Activated naive CD4-positive, alpha-beta T cell treated with anti-CD3 and anti-CD28 coated beads, Interleukin-2, amount 50 U/mL, for 24 hours (primary cell): ENCODE measurements at regions not wholly inside any gene's neighbourhood (a gene's known extent, or its start where the extent isn't known, plus 50 kb on each side); places are given as distances from the start of the nearest gene placed in this dataset.

Experiments
- H3K27ac Mint-ChIP-seq: one replicate; pipeline ENCODE4 v1.8.0; 2021; ENCODE audit warnings: mild to moderate bottlenecking, mixed read lengths
- H3K27me3 Mint-ChIP-seq: one replicate; pipeline ENCODE4 v1.8.0; 2021; ENCODE audit warnings: mixed read lengths
- H3K36me3 Mint-ChIP-seq: one replicate; pipeline ENCODE4 v1.8.0; 2021; ENCODE audit warnings: mixed read lengths
- H3K4me1 Mint-ChIP-seq: one replicate; pipeline ENCODE4 v1.8.0; 2021; ENCODE audit warnings: mixed read lengths
- H3K4me3 Mint-ChIP-seq: one replicate; pipeline ENCODE4 v1.8.0; 2021; ENCODE audit warnings: mild to moderate bottlenecking, mixed read lengths
- H3K9me3 Mint-ChIP-seq: one replicate; pipeline ENCODE4 v1.8.0; 2021; ENCODE audit warnings: mixed read lengths

- no peak overlapping the region for H3K4me3 Mint-ChIP-seq
- H3K4me1 Mint-ChIP-seq = peaks cover 14% of the 10 kb centered on the region
- no peaks in the 10 kb centered on the region for H3K27me3 Mint-ChIP-seq
- no peaks in the 10 kb centered on the region for H3K36me3 Mint-ChIP-seq
- no peak overlapping the region for H3K27ac Mint-ChIP-seq
- no peaks in the 10 kb centered on the region for H3K9me3 Mint-ChIP-seq
These were observed 136.6 kb upstream of the ZNF32 start for GRCh38 chr10:43785252-43785651.

DNA sequence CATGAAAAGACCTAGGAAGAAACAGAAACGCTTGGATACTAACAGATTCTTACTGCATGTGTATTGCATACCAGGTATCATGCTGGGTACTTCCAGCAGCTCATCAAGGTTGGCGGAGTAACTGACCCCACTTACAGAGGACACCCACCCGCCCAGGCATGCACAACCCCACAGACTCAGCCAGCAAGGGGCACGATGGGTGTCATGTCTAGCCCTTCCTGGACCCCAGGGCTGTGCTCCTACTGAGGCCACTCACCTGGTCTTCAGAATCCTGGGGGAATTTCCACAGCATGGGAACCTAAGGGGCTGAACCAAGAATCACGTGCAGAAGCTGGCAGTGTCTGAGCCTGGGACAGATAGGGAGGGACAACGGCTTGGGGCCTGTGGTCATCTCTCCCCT, 134.1 kb upstream of the ZNF32 start:
- H3K27me3 Mint-ChIP-seq = no peaks in the 10 kb centered on the region
- H3K36me3 Mint-ChIP-seq = no peaks in the 10 kb centered on the region
- no peaks in the 10 kb centered on the region for H3K9me3 Mint-ChIP-seq
- H3K4me3 Mint-ChIP-seq = no peak overlapping the region
- H3K4me1 Mint-ChIP-seq = peaks cover 23% of the 10 kb centered on the region
- no peak overlapping the region for H3K27ac Mint-ChIP-seq

DNA sequence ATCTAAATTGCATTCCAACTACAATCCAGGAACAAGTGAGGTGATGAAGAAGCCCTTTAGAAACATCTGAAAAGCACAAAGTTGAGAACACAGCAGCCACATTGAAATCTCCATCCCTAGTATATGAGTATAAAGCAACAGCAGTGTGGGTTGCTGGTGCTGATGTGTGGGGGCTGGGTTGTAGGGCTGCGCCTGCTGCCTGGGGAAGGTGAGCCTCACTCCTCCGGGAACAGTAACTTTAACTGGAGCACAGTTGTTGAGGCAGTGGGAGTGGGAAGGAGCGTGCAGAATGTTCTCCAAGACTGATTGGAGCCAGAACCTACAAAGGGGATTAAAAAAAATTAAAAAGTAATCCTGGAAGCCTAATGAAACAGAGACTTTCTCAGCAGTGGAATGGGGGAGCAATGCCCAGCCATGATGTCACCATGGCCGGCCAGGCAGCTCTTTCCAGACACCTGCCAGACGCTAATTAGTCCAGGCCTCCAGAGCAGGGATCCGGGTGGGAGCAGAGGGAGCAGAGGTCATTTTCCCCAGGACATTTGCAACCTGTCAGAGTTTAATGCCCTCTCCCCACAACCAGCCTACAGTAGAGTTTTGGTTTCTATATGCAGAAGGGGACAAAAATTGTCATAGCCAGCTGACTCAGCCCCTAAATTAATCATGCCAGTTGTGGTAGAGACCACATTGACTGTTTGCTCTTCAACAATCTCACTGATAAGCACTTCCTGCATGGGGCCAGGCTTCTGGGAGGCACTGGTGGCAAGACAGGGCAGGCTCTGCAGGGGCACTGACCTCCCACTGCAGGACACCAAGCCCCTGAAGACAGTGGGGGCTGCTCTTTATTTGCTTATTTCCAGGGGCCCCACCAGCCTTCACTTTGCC, 133.0 kb upstream of the ZNF32 start:
- Mint-ChIP-seq H3K4me1 (peaks cover 23% of the 10 kb centered on the region), H3K27ac (no peak overlapping the region)

GRCh38 chr10:43778571-43778970, 129.9 kb upstream of the ZNF32 start:
- Mint-ChIP-seq H3K9me3 (no peaks in the 10 kb centered on the region), H3K27ac (peak overlapping the region; percentile 38), H3K36me3 (no peaks in the 10 kb centered on the region), H3K27me3 (no peaks in the 10 kb centered on the region), H3K4me1 (peaks cover 23% of the 10 kb centered on the region), H3K4me3 (peak overlapping the region; percentile 21)

More for the DNA sequence above, 133.0 kb upstream of the ZNF32 start:
- H3K36me3 Mint-ChIP-seq = no peaks in the 10 kb centered on the region
- H3K9me3 Mint-ChIP-seq = no peaks in the 10 kb centered on the region
- H3K4me3 Mint-ChIP-seq = no peak overlapping the region
- no peaks in the 10 kb centered on the region for H3K27me3 Mint-ChIP-seq

GRCh38 chr10:43775384-43775783, 126.7 kb upstream of the ZNF32 start:
- Mint-ChIP-seq H3K9me3 (peaks cover 14% of the 10 kb centered on the region), H3K4me1 (peaks cover 9% of the 10 kb centered on the region), H3K27ac (no peak overlapping the region), H3K4me3 (no peak overlapping the region), H3K36me3 (peaks cover 4% of the 10 kb centered on the region), H3K27me3 (peaks cover 3% of the 10 kb centered on the region)

DNA sequence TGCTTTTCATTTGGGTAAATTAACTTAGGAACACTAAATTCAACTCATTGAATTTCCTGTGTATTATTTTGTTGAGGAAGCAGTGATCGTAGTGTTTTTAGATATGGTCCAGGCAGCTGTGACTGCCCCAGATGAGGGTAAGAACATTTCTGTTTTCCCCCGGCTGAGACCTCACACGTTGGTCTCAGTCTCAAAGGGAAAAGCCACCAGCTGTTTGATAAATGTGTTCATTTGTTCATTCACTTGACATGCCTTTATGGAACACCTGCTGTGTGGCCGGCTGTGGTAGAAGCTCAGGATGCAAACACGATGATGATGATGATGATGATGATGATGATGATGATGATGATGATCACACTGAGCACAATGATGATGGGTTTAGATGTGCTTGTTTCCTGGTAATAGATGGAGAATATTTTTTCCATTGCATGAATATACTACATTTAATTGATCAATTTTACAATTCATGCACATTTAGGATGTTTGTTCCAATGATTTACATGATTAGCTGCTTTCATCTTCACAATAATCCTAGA, 125.6 kb upstream of the ZNF32 start:
- Mint-ChIP-seq H3K4me1 (peaks cover 9% of the 10 kb centered on the region), H3K36me3 (peaks cover 4% of the 10 kb centered on the region), H3K27me3 (peaks cover 3% of the 10 kb centered on the region)

GRCh38 chr10:43773736-43774135, 125.1 kb upstream of the ZNF32 start:
- peaks cover 21% of the 10 kb centered on the region for H3K9me3 Mint-ChIP-seq

More for the DNA sequence above, 125.6 kb upstream of the ZNF32 start:
- H3K9me3 Mint-ChIP-seq = peaks cover 19% of the 10 kb centered on the region
- H3K27ac Mint-ChIP-seq = no peak overlapping the region
- no peak overlapping the region for H3K4me3 Mint-ChIP-seq

DNA sequence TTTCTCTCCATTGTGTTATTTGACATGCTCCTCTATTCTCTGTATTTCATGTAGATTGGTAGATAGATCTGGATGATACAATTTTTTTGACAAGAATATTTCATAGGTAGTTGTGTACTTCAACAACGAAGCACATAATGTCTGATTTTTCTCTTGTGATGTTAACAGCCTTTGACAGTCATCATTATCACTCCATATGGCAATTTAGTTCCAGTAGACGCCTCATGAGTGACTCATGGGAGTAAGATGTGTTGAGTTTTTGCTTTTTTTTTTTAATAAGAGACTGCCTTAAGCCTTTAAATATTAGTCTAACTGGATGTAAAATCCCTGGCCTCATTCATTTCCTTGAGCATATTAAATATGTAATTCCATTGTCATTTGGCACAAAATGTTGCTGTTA, 123.5 kb upstream of the ZNF32 start:
- H3K4me1 Mint-ChIP-seq = no peaks in the 10 kb centered on the region
- H3K36me3 Mint-ChIP-seq = peaks cover 8% of the 10 kb centered on the region
- H3K9me3 Mint-ChIP-seq = peaks cover 33% of the 10 kb centered on the region
- no peak overlapping the region for H3K27ac Mint-ChIP-seq
- H3K4me3 Mint-ChIP-seq = no peak overlapping the region
- peaks cover 3% of the 10 kb centered on the region for H3K27me3 Mint-ChIP-seq

More at GRCh38 chr10:43773736-43774135, 125.1 kb upstream of the ZNF32 start:
- peaks cover 5% of the 10 kb centered on the region for H3K4me1 Mint-ChIP-seq
- peaks cover 3% of the 10 kb centered on the region for H3K27me3 Mint-ChIP-seq
- H3K36me3 Mint-ChIP-seq = peaks cover 4% of the 10 kb centered on the region
- no peak overlapping the region for H3K4me3 Mint-ChIP-seq
- H3K27ac Mint-ChIP-seq = no peak overlapping the region

DNA sequence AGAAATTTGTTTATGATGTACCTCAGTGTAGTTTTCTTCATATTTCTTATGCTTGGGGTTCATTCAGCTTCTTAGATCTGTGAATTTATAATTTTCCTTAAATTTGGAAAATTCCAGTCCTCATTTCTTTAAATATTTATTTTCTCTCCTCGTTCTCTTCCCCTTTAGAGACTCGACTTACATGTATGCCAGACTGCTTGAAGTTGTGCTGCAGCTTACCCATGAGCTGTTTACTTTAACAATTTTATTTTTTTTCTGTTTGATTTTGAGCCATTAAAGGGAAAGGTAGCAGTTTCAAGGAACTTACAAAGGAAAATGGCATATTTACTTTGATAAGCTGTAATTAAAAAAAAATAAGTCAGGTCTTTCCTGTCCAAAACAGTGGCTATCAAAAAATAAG, 123.0 kb upstream of the ZNF32 start:
- Mint-ChIP-seq H3K27me3 (peaks cover 3% of the 10 kb centered on the region), H3K9me3 (peaks cover 38% of the 10 kb centered on the region), H3K36me3 (peaks cover 10% of the 10 kb centered on the region), H3K4me1 (no peaks in the 10 kb centered on the region), H3K4me3 (no peak overlapping the region), H3K27ac (no peak overlapping the region)

GRCh38 chr10:43765516-43765915, 116.8 kb upstream of the ZNF32 start:
- no peak overlapping the region for H3K27ac Mint-ChIP-seq
- peaks cover 26% of the 10 kb centered on the region for H3K9me3 Mint-ChIP-seq
- no peak overlapping the region for H3K4me3 Mint-ChIP-seq
- no peaks in the 10 kb centered on the region for H3K27me3 Mint-ChIP-seq
- H3K36me3 Mint-ChIP-seq = peaks cover 6% of the 10 kb centered on the region
- H3K4me1 Mint-ChIP-seq = no peaks in the 10 kb centered on the region

- Mint-ChIP-seq H3K27ac (no peak overlapping the region), H3K4me3 (no peak overlapping the region), H3K4me1 (no peaks in the 10 kb centered on the region), H3K9me3 (peaks cover 21% of the 10 kb centered on the region), H3K36me3 (peaks cover 6% of the 10 kb centered on the region), H3K27me3 (no peaks in the 10 kb centered on the region)
These were observed 115.2 kb upstream of the ZNF32 start for GRCh38 chr10:43763846-43764245.

DNA sequence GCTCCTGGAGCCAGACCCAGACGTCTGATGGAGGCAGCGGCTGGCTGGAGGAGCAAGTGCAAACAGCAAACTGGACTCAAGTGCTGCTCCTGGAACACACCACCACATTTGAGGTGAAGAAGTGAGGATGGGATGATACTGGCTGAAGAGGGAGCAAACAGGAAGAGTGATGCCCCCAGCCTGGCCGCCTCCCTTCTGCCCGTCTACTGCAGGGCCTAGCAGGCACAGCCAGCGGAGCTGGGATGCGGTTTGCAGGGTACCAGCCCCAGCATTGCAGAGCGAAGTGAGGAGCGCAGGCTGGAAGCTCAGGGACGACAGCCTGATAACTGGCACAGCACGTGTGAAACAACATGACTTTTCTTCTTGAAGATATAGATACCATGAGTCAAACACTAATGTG, 111.8 kb upstream of the ZNF32 start:
- Mint-ChIP-seq H3K4me3 (no peak overlapping the region), H3K36me3 (no peaks in the 10 kb centered on the region), H3K9me3 (no peaks in the 10 kb centered on the region), H3K4me1 (no peaks in the 10 kb centered on the region), H3K27ac (no peak overlapping the region), H3K27me3 (no peaks in the 10 kb centered on the region)

- peaks cover 2% of the 10 kb centered on the region for H3K36me3 Mint-ChIP-seq
- H3K4me1 Mint-ChIP-seq = no peaks in the 10 kb centered on the region
- H3K27ac Mint-ChIP-seq = no peak overlapping the region
- no peak overlapping the region for H3K4me3 Mint-ChIP-seq
- no peaks in the 10 kb centered on the region for H3K9me3 Mint-ChIP-seq
- H3K27me3 Mint-ChIP-seq = no peaks in the 10 kb centered on the region
These were observed 110.5 kb upstream of the ZNF32 start for GRCh38 chr10:43759216-43759615.

GRCh38 chr10:43756341-43756740, 107.7 kb upstream of the ZNF32 start:
- H3K27me3 Mint-ChIP-seq = no peaks in the 10 kb centered on the region
- no peaks in the 10 kb centered on the region for H3K9me3 Mint-ChIP-seq
- no peak overlapping the region for H3K27ac Mint-ChIP-seq
- H3K4me1 Mint-ChIP-seq = no peaks in the 10 kb centered on the region
- peaks cover 2% of the 10 kb centered on the region for H3K36me3 Mint-ChIP-seq
- no peak overlapping the region for H3K4me3 Mint-ChIP-seq

DNA sequence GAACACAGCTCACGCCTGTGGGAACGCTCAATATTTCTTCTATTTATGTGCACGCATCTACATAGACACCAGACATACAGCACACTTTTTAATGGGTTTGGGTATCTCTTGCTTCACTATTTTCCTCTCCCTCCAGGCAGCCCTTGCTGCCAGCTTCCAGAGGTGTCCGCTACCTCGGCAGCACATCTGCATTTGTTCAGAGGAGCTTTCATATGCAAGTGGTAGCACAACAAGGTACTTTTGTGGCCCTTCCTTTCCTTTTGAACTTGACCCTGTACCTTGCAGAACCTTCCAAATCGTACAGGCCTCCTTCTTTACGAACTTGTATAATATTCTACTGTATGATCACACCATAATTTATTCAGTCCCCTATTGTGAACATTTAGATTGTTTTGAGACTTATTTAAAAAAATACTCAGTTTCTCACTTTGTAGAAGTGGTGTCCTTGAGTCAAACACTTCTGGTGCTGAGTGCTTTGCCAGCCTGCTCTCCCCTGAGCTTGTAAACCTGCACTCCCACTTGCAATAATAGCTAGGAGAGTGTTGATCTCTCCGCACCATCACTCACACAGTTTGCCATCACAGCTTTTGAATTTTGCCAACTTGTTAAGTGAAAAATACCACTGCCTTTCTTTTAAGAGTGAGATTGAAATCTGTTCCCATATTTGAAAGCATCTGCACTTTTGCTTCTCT, 106.0 kb upstream of the ZNF32 start:
- H3K9me3 Mint-ChIP-seq = no peaks in the 10 kb centered on the region
- no peaks in the 10 kb centered on the region for H3K27me3 Mint-ChIP-seq
- no peak overlapping the region for H3K4me3 Mint-ChIP-seq
- no peak overlapping the region for H3K27ac Mint-ChIP-seq
- H3K36me3 Mint-ChIP-seq = peaks cover 2% of the 10 kb centered on the region
- H3K4me1 Mint-ChIP-seq = no peaks in the 10 kb centered on the region
